ENCODE measurements at regions not wholly inside any gene's neighbourhood (a gene's known extent, or its start where the extent isn't known, plus 50 kb on each side); places are given as distances from the start of the nearest gene placed in this dataset.

- 45 to 59% (median 52%) methylated on average over 1 of the region's 1 CpG for WGBS, 5 donors
- Histone ChIP-seq H3K4me3 (no peak overlapping the region), H3K27ac (no peak overlapping the region), H3K36me3 (no peaks in the 10 kb centered on the region), H3K9me3 (no peaks in the 10 kb centered on the region), H3K4me1 (no peaks in the 10 kb centered on the region), H3K27me3 (no peaks in the 10 kb centered on the region)
- no peak for TF ChIP-seq POLR2A (IDR thresholded peaks at IDR 0.05)
- no peak for TF ChIP-seq POLR2AphosphoS5 (IDR thresholded peaks at IDR 0.05)
- TF ChIP-seq CTCF (IDR thresholded peaks at IDR 0.05): no peak
- TF ChIP-seq EP300 (IDR thresholded peaks at IDR 0.05): no peak
- peak in 1 of 2 donors; percentile 16 for DNase-seq
- intact Hi-C loops (cut with DNase I; ENCODE audit: low total_unique reads): no loop called here
Observed at GRCh38 chr14:38960946-38961531, 142.0 kb downstream of the SEC23A start.

- intact Hi-C loops (cut with DNase I; ENCODE audit: low total_unique reads): no loop called here
- Histone ChIP-seq H3K36me3 (no peaks in the 10 kb centered on the region), H3K4me1 (no peaks in the 10 kb centered on the region), H3K27ac (no peak overlapping the region), H3K4me3 (no peak overlapping the region), H3K27me3 (no peaks in the 10 kb centered on the region), H3K9me3 (no peaks in the 10 kb centered on the region)
- 75 to 88% (median 81%) methylated on average over 3 of the region's 3 CpGs for WGBS, 5 donors
- no peak for DNase-seq
- no peak for TF ChIP-seq POLR2AphosphoS5 (IDR thresholded peaks at IDR 0.05)
- no peak for TF ChIP-seq POLR2A (IDR thresholded peaks at IDR 0.05)
- no peak for TF ChIP-seq EP300 (IDR thresholded peaks at IDR 0.05)
- no peak for TF ChIP-seq CTCF (IDR thresholded peaks at IDR 0.05)
Observed at GRCh38 chr14:38959021-38959420, 144.0 kb downstream of the SEC23A start.

- Histone ChIP-seq H3K4me1 (no peaks in the 10 kb centered on the region), H3K36me3 (no peaks in the 10 kb centered on the region), H3K9me3 (no peaks in the 10 kb centered on the region), H3K27ac (no peak overlapping the region), H3K27me3 (no peaks in the 10 kb centered on the region), H3K4me3 (no peak overlapping the region)
- TF ChIP-seq POLR2A (IDR thresholded peaks at IDR 0.05): no peak
- no peak for TF ChIP-seq POLR2AphosphoS5 (IDR thresholded peaks at IDR 0.05)
- no peak for TF ChIP-seq EP300 (IDR thresholded peaks at IDR 0.05)
- TF ChIP-seq CTCF (IDR thresholded peaks at IDR 0.05): no peak
- DNase-seq: no peak
- WGBS, 5 donors: 61 to 87% (median 84%) methylated on average over 3 of the region's 3 CpGs
- intact Hi-C loops (cut with DNase I; ENCODE audit: low total_unique reads): no loop called here
Observed at GRCh38 chr14:38958589-38958988, 144.4 kb downstream of the SEC23A start.

GRCh38 chr14:38951451-38951850, 151.6 kb downstream of the SEC23A start:
- no peak overlapping the region for H3K4me3 ChIP-seq
- no peak for TF ChIP-seq CTCF (IDR thresholded peaks at IDR 0.05)
- TF ChIP-seq POLR2AphosphoS5 (IDR thresholded peaks at IDR 0.05): no peak
- TF ChIP-seq POLR2A (IDR thresholded peaks at IDR 0.05): no peak
- TF ChIP-seq EP300 (IDR thresholded peaks at IDR 0.05): no peak
- no peaks in the 10 kb centered on the region for H3K36me3 ChIP-seq
- no peak for DNase-seq
- no peaks in the 10 kb centered on the region for H3K27me3 ChIP-seq
- H3K27ac ChIP-seq: no peak overlapping the region
- H3K9me3 ChIP-seq: no peaks in the 10 kb centered on the region
- no peaks in the 10 kb centered on the region for H3K4me1 ChIP-seq
- WGBS, 5 donors: 29 to 69% (median 46%) methylated on average over 1 of the region's 1 CpG
- intact Hi-C loops (cut with DNase I; ENCODE audit: low total_unique reads): no loop called here

Data from stomach (tissue), 8 donors.